ENCODE measurements at regions not wholly inside any gene's neighbourhood (a gene's known extent, or its start where the extent isn't known, plus 50 kb on each side); places are given as distances from the start of the nearest gene placed in this dataset.
A peak's percentile ranks its signal among the peaks of the same experiment; 100 is the strongest.
"Not testable (repeated sequence)": the region's sequence is repeated elsewhere in the genome, so short reads cannot be mapped to it uniquely, and the experiment has no call there.

DNA sequence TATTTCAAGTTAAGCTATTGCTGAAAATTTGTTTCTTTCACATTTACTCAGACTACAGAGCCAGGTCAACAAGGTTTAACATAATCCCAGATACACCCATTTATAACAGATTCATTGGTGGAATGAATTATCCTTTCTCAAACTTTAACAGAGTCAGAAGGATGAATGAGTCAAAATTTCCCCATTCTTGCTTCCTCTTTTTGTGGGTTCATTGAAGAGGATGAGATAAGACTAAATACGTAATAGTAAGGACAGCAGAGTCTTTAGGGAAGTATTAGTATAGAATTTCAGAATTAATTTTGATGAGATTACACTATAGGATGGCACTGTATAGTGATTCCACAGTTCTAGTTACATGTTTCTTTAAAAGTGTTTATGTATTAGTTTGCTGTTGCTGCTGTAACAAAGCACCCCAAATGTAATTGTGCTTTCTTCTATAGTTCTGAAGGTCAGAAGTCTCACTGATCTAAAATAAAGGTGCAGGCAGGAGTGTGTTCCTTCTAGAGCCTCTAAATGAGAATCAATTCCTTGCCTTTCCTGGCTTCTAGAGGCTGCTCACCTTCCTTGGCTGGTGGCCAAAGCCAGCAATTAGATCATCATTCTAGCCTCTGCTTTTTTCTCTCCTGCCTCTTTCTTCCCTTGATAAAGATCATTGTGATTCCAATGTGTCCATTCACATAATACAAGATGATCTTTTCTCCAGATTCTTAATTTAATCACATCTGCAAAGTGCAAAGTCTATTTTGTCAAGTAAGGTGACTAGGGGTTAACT, 309.3 kb upstream of the PIK3C3 start:
- H3K4me3 ChIP-seq (replicated peaks in 1 of 2; ENCODE audit: low read depth in 2 of 2, low read length in 2 of 2), result no peak overlapping the region
- no peak for DNase-seq (ENCODE audit: low read depth in 2 of 2)
- TF ChIP-seq, protein P1, sequence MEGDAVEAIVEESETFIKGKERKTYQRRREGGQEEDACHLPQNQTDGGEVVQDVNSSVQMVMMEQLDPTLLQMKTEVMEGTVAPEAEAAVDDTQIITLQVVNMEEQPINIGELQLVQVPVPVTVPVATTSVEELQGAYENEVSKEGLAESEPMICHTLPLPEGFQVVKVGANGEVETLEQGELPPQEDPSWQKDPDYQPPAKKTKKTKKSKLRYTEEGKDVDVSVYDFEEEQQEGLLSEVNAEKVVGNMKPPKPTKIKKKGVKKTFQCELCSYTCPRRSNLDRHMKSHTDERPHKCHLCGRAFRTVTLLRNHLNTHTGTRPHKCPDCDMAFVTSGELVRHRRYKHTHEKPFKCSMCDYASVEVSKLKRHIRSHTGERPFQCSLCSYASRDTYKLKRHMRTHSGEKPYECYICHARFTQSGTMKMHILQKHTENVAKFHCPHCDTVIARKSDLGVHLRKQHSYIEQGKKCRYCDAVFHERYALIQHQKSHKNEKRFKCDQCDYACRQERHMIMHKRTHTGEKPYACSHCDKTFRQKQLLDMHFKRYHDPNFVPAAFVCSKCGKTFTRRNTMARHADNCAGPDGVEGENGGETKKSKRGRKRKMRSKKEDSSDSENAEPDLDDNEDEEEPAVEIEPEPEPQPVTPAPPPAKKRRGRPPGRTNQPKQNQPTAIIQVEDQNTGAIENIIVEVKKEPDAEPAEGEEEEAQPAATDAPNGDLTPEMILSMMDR (IDR thresholded peaks at IDR 0.05; ENCODE audit: low read depth, low read length), result no peak

DNA sequence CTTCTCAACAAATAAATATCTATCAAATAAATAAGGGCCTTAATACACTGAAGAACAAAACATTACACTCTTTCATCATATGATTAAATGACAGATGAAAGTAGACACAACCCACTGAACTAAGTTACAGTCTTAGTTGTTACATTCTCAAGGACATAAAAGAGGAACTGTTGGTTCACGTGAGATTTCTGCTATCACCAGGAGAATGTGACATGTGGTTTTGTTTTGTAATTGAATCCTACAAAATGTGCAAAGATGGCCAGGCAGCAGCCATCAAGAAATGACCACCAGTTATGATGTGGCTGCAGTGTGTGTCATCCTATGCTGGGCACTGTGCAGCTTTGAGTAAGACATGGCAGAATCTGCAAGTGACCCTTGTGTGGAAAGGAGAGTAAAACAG, 310.6 kb upstream of the PIK3C3 start:
- H3K4me3 ChIP-seq (replicated peaks in 1 of 2; ENCODE audit: low read depth in 2 of 2, low read length in 2 of 2), result no peak overlapping the region
- DNase-seq (ENCODE audit: low read depth in 2 of 2), result no peak
- TF ChIP-seq, protein P1 (IDR thresholded peaks at IDR 0.05; ENCODE audit: low read depth, low read length), result no peak

DNA sequence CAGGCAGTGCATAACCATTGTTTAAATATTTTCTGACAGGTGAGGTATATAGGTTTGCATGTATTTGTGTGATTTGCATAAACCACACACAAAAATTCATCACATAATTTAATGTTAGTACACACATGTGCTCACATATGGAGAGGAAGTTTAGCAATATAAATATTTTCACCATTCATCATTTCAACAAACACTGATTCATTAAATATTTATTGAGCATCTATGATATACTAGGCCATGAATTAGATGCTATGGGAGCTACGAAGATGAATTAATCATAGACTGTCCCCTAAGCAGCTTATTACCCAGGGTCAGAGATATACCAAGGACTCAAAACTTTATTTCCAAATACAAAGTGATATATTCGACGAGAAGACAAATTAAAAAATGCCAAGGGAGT, 311.6 kb upstream of the PIK3C3 start:
- no peak overlapping the region for H3K4me3 ChIP-seq (replicated peaks in 1 of 2; ENCODE audit: low read depth in 2 of 2, low read length in 2 of 2)
- peak in 1 of 2 donors; percentile 2 for DNase-seq (ENCODE audit: low read depth in 2 of 2)
- TF ChIP-seq, protein P1 (IDR thresholded peaks at IDR 0.05; ENCODE audit: low read depth, low read length), result no peak

DNA sequence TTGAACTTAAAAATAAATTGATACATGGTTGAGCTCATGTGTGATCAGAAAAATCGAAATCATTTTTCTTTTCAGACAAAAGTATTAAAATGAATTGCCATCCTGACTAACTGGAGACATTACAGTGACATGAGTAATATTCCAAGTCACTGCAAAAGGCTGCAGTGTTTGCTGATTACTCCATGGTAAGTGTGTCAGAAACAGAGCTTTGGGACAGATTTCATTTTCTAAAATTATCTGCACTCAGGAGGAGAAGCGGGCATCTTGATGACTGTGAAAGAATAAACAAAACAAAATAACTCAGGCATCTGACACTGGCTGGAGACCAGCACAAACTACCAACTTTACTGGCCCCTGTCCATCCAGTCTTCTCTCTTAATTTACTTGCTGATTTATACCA, 312.3 kb upstream of the PIK3C3 start:
- TF ChIP-seq, protein P1 (IDR thresholded peaks at IDR 0.05; ENCODE audit: low read depth, low read length), result no peak
- DNase-seq (ENCODE audit: low read depth in 2 of 2), result peak in 1 of 2 donors; percentile 44
- no peak overlapping the region for H3K4me3 ChIP-seq (replicated peaks in 1 of 2; ENCODE audit: low read depth in 2 of 2, low read length in 2 of 2)

DNA sequence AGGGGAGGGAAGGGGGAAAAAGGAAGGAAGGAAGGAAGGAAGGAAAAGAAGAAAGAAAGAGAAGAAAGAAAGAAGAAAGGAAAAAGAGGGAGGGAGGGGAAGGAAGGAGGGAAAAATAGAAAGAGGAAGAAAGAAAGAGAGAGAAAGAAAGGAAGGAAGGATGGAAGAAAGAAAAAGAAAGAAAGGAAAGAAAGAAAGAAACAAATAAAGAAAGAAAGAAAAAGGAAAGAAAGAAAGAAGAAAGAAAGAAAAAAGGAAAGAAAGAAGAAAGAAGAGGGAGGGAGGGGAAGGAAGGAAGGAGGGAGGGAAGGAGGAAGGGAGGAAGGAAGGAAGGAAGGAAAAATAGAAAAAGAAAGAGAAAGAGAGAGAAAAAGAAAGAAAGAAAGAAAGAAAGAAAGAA, 315.8 kb upstream of the PIK3C3 start:
- TF ChIP-seq, protein P1 (IDR thresholded peaks at IDR 0.05; ENCODE audit: low read depth, low read length), result no peak
- H3K4me3 ChIP-seq (replicated peaks in 1 of 2; ENCODE audit: low read depth in 2 of 2, low read length in 2 of 2), result no peak overlapping the region
- no peak for DNase-seq (ENCODE audit: low read depth in 2 of 2)

DNA sequence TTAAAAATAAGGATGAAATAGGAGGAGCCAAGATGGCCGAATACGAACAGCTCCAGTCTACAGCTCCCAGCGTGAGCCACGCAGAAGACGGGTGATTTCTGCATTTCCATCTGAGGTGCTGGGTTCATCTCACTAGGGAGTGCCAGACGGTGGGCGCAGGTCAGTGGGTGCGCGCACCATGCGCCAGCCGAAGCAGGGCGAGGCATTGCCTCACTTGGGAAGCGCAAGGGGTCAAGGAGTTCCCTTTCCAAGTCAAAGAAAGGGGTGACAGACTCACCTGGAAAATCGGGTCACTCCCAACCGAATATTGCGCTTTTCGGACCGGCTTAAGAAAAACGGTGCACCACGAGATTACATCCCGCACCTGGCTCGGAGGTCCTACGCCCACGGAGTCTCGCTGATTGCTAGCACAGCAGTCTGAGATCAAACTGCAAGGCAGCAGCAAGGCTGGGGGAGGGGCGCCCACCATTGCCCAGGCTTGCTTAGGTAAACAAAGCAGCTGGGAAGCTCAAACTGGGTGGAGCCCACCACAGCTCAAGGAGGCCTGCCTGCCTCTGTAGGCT, 323.2 kb upstream of the PIK3C3 start:
- not testable (repeated sequence) for H3K4me3 ChIP-seq (replicated peaks in 1 of 2; ENCODE audit: low read depth in 2 of 2, low read length in 2 of 2); DNase-seq (ENCODE audit: low read depth in 2 of 2)

DNA sequence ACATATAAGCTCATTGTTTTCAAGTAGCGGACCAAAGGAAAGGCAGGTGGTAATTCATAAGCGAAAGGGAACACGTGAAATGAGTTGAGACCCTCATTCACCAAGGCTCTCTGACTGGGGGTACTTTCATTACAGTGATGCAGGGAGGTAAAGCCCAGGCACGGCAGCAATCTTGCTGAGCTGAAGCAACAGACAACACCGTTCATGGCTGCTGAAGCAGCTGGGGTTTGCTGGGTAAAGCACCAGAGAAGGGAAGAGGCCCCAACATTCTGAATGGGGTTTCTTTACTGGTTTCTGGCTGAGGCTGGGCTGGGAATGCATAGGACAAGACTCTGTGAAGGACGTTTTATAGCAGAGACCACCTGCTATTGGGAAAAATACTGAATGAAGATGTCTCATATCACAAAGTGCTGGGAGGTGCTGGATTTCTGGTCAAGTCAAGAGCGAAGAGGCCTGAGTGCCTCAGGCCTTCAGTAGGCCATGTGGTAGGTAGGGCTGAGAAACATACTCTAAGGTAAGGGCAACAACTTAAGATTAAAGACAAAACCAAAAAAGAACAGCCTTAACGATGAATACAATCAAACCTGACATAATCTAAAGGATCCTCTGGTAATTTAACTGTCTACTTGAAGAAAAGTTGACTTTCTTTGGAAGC, 324.7 kb upstream of the PIK3C3 start:
- DNase-seq (ENCODE audit: low read depth in 2 of 2), result no peak
- no peak overlapping the region for H3K4me3 ChIP-seq (replicated peaks in 1 of 2; ENCODE audit: low read depth in 2 of 2, low read length in 2 of 2)
- TF ChIP-seq, protein P1 (IDR thresholded peaks at IDR 0.05; ENCODE audit: low read depth, low read length), result no peak
